MG63 (cell line): ENCODE measurements at regions not wholly inside any gene's neighbourhood (a gene's known extent, or its start where the extent isn't known, plus 50 kb on each side); places are given as distances from the start of the nearest gene placed in this dataset.

Experiments used
- DNase-seq: peaks from one replicate; pipeline ENCODE4 v3.0.0-alpha.2; 2020
- H3K27me3 ChIP-seq: fragments of 250-450 bp; sonication (Bioruptor Pico); 2 replicates; pipeline ENCODE4 v1.5.1; 2020; ENCODE audit warnings: mild to moderate bottlenecking, moderate library complexity
- H3K36me3 ChIP-seq: fragments of 250-450 bp; sonication (Bioruptor Pico); 2 replicates; pipeline ENCODE4 v1.5.1; 2020; ENCODE audit warnings: mild to moderate bottlenecking, moderate library complexity
- H3K4me3 ChIP-seq: fragments of 250-450 bp; sonication (Bioruptor Pico); 2 replicates; pipeline ENCODE4 v1.5.1; 2020; ENCODE audit warnings: mild to moderate bottlenecking, moderate library complexity
- H3K9me3 ChIP-seq: fragments of 250-450 bp; sonication (Bioruptor Pico); 2 replicates; pipeline ENCODE4 v1.5.1; 2020; ENCODE audit warnings: mild to moderate bottlenecking, moderate library complexity

DNA sequence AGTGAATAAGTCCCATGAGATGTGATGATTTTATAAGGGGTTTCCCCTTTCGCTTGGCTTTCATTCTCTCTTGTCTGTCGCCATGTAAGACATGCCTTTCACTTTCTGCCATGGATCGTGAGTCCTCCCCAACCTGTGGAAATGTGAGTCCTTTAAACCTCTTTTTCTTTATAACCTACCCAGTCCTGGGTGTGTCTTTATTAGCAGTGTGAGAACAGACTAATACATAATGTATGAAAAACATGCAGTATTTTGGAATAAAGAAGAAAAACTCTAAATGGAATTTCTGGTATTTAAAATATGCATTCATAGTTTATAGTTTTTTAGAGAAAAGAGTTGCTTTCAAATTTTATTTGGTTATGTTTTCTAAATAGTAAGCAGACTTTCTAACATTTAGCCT is 360.7 kb downstream of the PCDH7 start:
- Histone ChIP-seq H3K27me3 (no peaks in the 10 kb centered on the region), H3K9me3 (no peaks in the 10 kb centered on the region), H3K4me3 (no peak overlapping the region), H3K36me3 (no peaks in the 10 kb centered on the region)
- DNase-seq: no peak

DNA sequence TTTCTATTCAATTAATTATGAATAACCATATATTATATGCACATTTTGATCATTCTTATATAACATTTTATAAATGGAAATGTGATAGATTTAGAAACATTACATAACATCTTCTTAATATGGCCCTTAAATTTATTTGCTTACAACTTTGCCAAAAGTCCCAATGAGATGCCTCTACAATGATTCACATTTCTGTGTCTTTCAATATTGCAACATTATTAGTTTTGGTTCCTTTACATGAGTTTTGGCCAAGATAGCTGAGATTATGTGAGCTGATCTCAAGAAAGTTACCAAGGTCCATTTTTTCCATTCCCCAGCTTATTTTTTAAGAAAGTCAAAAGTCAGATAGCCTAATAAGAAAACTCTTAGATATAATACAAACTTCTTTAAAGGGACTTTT is 361.2 kb downstream of the PCDH7 start:
- Histone ChIP-seq H3K4me3 (no peak overlapping the region), H3K9me3 (no peaks in the 10 kb centered on the region), H3K27me3 (no peaks in the 10 kb centered on the region), H3K36me3 (no peaks in the 10 kb centered on the region)
- no peak for DNase-seq

DNA sequence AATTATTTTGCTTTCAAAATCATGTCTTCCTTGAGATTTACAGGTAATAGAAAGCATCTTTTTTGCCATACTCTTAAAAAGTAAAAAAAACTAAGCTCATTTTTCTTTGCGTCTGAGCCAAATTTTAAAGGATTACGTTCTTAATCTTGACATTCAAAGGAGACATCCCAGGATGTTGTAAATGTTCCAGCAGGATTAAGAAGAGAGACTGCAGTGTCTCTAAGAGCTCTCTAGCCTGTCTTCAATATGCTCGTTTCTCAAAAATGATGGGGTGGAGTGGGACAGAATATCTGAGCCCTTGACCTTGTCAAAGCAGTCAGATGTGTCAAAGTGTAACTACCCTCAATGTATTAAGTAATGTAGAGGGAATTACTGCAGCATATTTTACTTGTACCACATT is 363.3 kb downstream of the PCDH7 start:
- Histone ChIP-seq H3K9me3 (no peaks in the 10 kb centered on the region), H3K36me3 (no peaks in the 10 kb centered on the region), H3K27me3 (no peaks in the 10 kb centered on the region), H3K4me3 (no peak overlapping the region)
- no peak for DNase-seq

DNA sequence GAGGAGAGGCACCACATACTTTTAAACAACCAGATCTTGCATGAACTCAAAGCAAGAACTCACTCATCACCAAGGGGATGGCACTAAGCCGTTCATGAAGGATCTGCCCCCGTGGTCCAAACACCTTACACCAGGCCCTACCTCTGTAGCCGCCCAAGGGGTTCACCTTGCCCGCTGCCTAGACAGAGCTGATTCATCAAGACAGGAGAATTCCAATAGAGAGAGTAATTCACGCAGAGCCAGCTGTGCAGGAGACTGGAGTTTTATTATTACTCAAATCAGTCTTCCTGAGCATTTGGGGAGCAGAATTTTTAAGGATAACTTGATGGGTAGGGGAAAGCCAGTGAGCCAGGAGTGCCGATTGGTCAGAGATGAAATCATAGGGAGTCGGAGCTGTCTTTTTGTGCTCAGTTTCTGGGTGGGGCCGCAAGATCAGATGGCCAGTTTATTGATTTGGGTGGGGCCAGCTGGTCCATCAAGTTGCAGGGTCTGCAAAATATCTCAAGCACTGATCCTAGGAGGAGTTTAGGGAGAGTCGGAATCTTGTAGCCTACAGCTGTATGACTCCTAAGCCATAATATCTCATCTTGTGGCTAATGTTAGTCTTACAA is 364.7 kb downstream of the PCDH7 start:
- DNase-seq: no peak
- no peak overlapping the region for H3K4me3 ChIP-seq
- no peaks in the 10 kb centered on the region for H3K36me3 ChIP-seq
- H3K9me3 ChIP-seq: no peaks in the 10 kb centered on the region
- no peaks in the 10 kb centered on the region for H3K27me3 ChIP-seq

DNA sequence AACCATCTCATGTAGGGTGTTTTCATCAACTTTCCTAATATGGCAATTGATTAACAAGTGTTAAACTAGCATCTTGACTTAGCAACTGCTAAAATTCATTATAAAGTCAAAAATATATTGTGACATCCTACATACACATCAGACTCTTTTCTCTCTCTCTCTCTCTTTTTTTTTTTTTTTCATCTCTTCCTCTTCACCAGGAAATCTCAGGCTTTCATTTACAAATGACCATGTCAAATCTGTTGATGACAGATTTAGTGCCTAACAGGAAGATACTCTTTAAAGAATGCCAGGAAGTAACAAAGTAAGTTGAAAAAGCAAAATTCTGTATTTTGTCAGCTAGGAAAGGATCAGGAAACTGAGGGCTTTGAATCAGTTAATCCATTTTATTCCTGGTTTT is 365.5 kb downstream of the PCDH7 start:
- no peak for DNase-seq
- no peaks in the 10 kb centered on the region for H3K36me3 ChIP-seq
- H3K4me3 ChIP-seq: no peak overlapping the region
- H3K27me3 ChIP-seq: no peaks in the 10 kb centered on the region
- H3K9me3 ChIP-seq: no peaks in the 10 kb centered on the region

DNA sequence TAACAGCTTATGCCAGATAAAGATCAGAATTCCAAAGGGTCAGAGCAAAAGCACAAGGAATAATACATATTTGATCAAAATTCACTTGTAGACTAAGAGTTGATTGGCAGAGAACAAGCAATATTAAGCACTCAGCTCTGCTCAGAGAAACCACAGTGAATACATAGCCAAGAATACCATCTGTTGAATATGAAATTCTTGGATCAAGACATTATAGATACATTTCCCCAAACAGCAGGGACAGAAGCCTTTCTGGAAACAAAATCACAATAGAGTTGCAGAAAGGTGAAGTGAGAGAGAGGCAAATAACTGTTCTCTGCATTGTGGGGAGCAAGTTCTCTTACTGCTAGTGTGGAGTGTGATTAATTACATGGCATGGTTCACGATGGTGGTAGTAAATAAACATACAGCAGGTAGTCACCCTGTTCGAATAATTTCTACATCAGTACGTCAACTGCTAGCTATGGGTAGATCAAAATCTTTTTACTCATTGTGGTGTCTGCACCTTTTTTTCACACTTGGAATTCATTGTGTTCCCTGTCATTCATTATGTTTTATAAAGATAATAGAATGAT is 366.7 kb downstream of the PCDH7 start:
- Histone ChIP-seq H3K4me3 (no peak overlapping the region), H3K27me3 (no peaks in the 10 kb centered on the region), H3K36me3 (no peaks in the 10 kb centered on the region), H3K9me3 (no peaks in the 10 kb centered on the region)
- no peak for DNase-seq

DNA sequence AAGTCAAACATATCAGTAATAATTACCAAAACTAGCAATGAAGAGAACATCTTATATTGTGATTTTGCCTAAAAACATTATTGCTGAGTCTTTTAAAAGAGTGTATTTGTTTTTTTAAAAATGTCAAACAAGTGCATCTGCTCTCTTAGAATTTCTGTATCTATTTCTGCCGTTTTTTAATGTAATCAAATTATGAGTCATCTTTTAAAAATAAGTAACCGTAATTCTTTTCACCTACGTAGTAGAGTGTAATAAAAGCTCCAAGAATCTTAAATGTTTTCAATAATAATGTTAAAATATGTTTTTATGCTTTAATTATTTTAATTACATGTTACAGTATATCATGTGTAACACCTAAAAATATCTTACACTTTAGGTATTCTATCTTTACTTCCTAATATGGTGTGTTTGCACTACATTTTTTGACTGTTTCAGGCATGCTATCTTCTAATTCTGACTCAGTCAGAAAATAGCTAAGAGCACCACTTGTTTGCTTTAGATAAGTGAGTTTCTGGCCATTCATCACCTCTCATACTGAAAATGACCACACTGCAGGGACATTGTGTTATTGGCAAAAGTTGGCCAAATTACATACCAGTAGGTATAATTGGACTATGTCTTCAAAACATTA is 368.5 kb downstream of the PCDH7 start:
- H3K27me3 ChIP-seq: no peaks in the 10 kb centered on the region
- no peak for DNase-seq
- no peaks in the 10 kb centered on the region for H3K9me3 ChIP-seq
- no peaks in the 10 kb centered on the region for H3K36me3 ChIP-seq
- H3K4me3 ChIP-seq: no peak overlapping the region

DNA sequence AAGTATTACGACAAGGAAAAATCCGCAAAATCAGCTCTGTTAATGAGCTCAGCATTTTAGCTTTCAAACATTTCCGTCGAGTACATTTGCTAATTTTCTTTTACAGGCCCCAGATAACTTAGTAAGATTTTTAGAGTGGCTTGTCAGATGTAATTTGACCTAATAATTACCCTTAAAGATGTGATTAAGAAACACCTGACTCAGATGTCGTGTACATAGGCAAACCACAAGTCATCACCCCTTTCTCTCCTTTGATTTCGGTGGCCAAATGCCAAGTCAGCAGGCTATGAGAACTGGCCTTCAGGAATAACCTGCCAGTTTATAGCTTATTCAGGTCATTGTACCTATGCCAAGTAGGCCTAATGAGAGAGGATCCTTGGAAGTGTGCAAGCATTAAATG is 369.6 kb downstream of the PCDH7 start:
- Histone ChIP-seq H3K36me3 (no peaks in the 10 kb centered on the region), H3K27me3 (no peaks in the 10 kb centered on the region), H3K9me3 (no peaks in the 10 kb centered on the region), H3K4me3 (no peak overlapping the region)
- peak; percentile 14 for DNase-seq

DNA sequence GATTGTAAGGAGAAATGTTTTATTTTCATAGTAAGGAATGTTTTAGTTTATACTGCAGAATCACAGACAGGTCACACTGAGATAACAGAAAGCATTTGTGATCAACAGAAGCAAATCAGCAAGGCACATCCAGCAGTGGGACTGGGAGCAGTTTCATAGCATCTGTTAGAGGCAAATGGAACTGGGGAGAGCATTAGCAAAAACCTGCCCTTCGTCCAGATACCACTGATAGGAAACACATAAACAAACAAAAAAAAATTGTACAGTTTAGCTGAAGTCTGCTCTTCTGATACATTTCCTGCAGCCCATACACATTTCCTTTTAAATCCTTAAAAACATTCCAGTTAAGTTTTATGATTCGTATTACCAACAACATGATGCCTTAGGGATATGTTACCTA is 374.3 kb downstream of the PCDH7 start:
- no peak for DNase-seq
- Histone ChIP-seq H3K27me3 (no peaks in the 10 kb centered on the region), H3K4me3 (no peak overlapping the region), H3K36me3 (no peaks in the 10 kb centered on the region), H3K9me3 (no peaks in the 10 kb centered on the region)

DNA sequence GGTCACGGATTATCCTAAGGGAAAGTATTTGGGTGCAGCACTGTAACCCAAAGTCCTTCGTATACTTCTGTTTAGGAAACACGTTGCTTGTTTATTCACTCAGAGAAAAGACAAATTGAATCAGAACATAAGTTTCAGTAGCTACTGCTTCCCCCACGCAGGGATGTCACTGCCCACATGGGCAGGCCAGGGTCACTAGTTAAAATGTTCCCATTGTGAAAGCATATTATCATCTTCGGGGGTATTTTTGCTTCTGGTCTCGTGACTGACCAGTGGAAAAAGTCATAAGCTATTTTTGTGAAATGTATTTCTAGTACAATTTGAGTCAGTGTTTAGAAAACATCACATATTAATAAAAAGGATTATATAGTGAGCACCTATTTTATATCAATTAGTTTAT is 377.8 kb downstream of the PCDH7 start:
- DNase-seq: no peak
- Histone ChIP-seq H3K4me3 (no peak overlapping the region), H3K9me3 (no peaks in the 10 kb centered on the region), H3K36me3 (no peaks in the 10 kb centered on the region), H3K27me3 (no peaks in the 10 kb centered on the region)

DNA sequence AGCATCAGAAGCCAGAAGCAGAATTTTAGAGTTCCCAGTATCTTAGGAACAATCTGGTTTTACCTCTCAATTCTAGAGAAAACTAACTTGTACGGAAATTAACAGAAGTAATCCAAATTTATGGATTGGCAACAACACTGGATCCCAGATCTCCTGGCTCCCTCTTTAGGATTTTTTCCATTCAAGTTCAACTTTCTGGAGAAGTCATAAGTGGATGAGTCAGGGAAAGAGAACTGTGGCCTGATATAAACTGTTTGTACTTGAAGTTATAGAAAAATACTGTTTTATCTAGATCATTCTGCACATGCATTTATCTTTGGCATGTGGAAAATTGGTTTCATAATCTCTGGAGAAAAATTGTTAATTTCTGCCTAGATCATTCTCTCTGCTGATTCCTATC is 380.4 kb downstream of the PCDH7 start:
- Histone ChIP-seq H3K4me3 (no peak overlapping the region), H3K9me3 (no peaks in the 10 kb centered on the region), H3K36me3 (no peaks in the 10 kb centered on the region), H3K27me3 (no peaks in the 10 kb centered on the region)
- no peak for DNase-seq

DNA sequence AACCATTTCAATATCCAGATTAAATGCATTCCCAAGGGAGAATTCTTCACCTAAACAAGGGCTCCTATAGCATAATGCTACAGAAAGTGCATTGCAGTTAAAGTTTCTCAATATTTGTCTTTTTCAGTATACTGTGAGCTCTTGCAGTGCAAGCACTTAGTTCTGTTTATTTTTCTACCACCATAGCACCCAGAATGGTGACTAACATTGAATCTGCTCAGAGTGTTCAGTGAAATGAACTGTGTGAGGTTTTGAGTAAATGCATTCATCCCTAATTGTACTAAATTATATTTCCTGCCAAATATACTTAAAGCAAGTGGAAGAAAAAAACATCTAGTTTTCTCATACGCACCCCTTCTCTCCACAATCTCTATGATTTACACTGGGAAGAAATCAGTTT is 383.9 kb downstream of the PCDH7 start:
- DNase-seq: no peak
- Histone ChIP-seq H3K27me3 (no peaks in the 10 kb centered on the region), H3K36me3 (no peaks in the 10 kb centered on the region), H3K4me3 (no peak overlapping the region), H3K9me3 (no peaks in the 10 kb centered on the region)

DNA sequence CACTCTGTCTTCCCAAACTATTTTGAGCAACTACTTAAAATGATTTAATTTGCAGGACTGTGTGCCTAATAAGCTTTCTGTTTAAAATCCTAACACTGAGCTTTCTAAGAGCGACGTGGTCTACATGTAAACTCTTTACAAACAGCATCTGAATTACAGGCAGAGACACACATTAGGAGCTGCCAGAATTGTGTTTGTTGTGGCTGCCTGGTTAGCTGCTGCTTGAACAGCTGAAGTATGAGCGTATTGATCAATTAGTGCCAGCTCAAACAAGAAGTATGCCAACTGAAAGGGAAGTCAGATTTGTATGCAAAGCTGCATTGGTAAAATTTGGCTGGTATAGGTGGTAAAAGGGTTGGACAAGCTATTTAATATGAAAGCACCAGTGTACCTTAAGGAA is 384.4 kb downstream of the PCDH7 start:
- Histone ChIP-seq H3K4me3 (no peak overlapping the region), H3K27me3 (no peaks in the 10 kb centered on the region), H3K36me3 (no peaks in the 10 kb centered on the region), H3K9me3 (no peaks in the 10 kb centered on the region)
- peak; percentile 17 for DNase-seq

DNA sequence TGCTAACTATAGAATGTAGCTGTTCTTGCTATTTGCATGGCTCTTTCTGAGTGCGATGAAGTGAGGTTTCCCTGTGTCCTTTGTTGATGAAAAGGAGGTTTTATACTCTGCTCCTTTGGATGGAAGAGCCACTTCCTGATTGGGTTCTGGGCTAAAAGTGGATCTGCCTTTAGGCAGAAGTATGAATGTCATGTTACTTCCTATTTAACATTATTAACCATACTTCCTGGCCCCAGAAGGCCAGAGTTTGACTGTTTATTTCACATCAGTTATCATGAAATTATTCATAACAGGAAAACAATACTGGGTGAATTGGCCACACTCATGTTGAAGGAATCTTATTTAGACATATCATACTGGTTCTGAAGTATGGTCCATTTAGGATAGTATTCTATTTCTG is 386.2 kb downstream of the PCDH7 start:
- Histone ChIP-seq H3K27me3 (no peaks in the 10 kb centered on the region), H3K4me3 (no peak overlapping the region), H3K9me3 (no peaks in the 10 kb centered on the region), H3K36me3 (no peaks in the 10 kb centered on the region)
- DNase-seq: no peak

DNA sequence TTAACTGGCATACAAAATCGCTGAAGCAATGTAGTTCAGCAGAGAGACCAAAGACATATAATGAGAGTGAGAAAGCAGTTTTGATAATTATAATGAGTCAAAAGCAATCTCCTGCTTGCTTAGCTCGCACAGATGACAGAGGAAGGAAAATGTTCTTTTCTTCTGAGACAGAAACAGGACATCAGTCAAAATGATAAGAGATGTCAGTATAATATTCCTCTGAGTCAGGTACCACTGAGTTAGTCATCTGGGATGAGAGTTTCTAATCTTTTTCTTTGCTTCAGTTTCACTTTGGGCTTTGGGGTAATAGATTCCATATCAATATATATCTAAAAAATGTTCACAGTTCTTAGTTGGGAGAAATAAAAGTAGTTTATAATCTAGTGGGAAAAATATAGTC is 387.2 kb downstream of the PCDH7 start:
- no peaks in the 10 kb centered on the region for H3K9me3 ChIP-seq
- no peaks in the 10 kb centered on the region for H3K36me3 ChIP-seq
- no peak overlapping the region for H3K4me3 ChIP-seq
- DNase-seq: no peak
- H3K27me3 ChIP-seq: no peaks in the 10 kb centered on the region

DNA sequence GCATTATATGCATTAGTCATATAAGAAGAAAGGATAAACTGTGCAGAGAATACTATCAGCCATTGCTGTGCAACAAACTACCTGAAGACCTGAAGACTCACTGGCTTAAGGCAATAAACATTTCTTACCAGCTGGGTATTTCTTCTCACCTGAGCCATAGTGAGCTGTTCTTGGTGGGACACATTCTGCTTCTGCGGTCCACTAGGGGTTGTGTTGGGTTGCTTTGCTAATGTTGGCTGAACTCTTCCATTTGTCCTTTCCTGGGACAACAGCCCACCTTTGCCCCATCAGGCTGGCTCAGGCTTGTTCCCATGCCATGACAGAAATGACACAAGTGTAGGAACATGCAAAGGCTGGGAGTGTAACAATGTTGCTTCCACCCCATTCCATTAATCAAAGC is 388.6 kb downstream of the PCDH7 start:
- no peak for DNase-seq
- Histone ChIP-seq H3K4me3 (no peak overlapping the region), H3K36me3 (no peaks in the 10 kb centered on the region)

DNA sequence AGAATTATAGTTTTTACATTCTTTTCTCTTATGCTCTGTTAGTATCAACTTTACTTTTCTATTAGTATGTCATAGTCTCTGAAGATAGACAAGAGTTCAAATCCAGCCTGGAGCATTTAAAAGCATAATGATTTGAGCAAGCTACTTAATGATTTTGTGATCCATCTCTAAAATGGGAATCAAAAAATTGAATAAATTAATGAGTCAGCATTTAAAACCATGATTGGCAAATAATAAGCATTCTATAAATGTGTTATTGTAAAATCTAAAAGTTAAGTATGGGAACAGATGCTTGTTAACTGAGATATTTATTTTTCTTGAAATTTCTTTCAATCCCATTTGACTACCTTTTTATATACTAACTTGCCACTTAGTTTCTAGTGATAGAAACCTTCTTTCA is 391.6 kb downstream of the PCDH7 start:
- no peaks in the 10 kb centered on the region for H3K36me3 ChIP-seq
- DNase-seq: no peak
- no peaks in the 10 kb centered on the region for H3K9me3 ChIP-seq
- H3K27me3 ChIP-seq: no peaks in the 10 kb centered on the region
- no peak overlapping the region for H3K4me3 ChIP-seq

More for the DNA sequence above, 388.6 kb downstream of the PCDH7 start:
- H3K9me3 ChIP-seq: no peaks in the 10 kb centered on the region
- no peaks in the 10 kb centered on the region for H3K27me3 ChIP-seq

DNA sequence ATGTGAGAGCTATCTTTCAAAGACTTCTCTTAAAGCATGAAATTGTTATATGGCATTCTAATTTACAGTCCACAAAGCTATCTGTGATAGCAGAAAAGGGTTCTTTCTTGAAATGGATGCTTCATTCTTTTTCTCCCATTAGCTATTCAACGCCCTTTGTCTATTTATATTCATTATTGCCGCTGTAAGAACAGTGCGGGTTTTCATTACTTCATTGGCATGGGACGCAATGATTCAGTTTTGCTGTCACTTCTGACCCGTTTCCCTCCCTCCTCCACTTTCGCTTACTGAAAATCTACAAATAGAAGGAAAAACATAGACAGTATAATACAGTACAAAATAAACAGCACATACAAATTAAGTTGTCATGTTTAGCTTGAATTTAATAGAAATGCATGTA is 394.6 kb downstream of the PCDH7 start:
- H3K4me3 ChIP-seq: no peak overlapping the region
- H3K9me3 ChIP-seq: no peaks in the 10 kb centered on the region
- H3K36me3 ChIP-seq: no peaks in the 10 kb centered on the region
- no peaks in the 10 kb centered on the region for H3K27me3 ChIP-seq
- DNase-seq: no peak
